MM.1S (cell line): ENCODE measurements at regions not wholly inside any gene's neighbourhood (a gene's known extent, or its start where the extent isn't known, plus 50 kb on each side); places are given as distances from the start of the nearest gene placed in this dataset.

ENCODE experiments used
- CTCF ChIP-seq: fragments of 300-600 bp; sonication (generic); IDR thresholded peaks from 2 replicates; pipeline ENCODE4 v1.5.1; 2016; ENCODE audit warnings: antibody characterized with exemption, low read length, mixed read lengths
- EZH2 ChIP-seq: fragments of 300-600 bp; sonication (generic); optimal IDR thresholded peaks from 2 replicates; pipeline ENCODE3; 2017; ENCODE audit warnings: low read depth, mild to moderate bottlenecking, antibody characterized with exemption, low read length, mixed read lengths
- EZH2phosphoT487 ChIP-seq: fragments of 300-600 bp; sonication (generic); IDR thresholded peaks from 2 replicates; pipeline ENCODE4 v1.6.1; 2018; ENCODE audit warnings: antibody characterized with exemption, low read length

GRCh38 chr18:29077344-29077743 is 900.4 kb upstream of the CDH2 start:
- TF ChIP-seq CTCF: no peak
- no peak for TF ChIP-seq EZH2phosphoT487
- no peak for TF ChIP-seq EZH2
